Hematopoietic multipotent progenitor cell (in vitro differentiated cells): ENCODE measurements at regions not wholly inside any gene's neighbourhood (a gene's known extent, or its start where the extent isn't known, plus 50 kb on each side); places are given as distances from the start of the nearest gene placed in this dataset.
"Not testable (repeated sequence)": the region's sequence is repeated elsewhere in the genome, so short reads cannot be mapped to it uniquely, and the experiment has no call there.

Experiments
- DNase-seq, 3 donors: peaks; one replicate each; pipeline ENCODE4 v3.0.0-alpha.2; 2011 to 2015; ENCODE audit warnings: low read depth in 2 of 3, low spot score in 2 of 3

GRCh38 chr2:53498210-53498609 lies 269.4 kb upstream of the CHAC2 start:
- DNase-seq, result no peak

- DNase-seq, result no peak
Measured at GRCh38 chr2:53497020-53497419, 270.6 kb upstream of the CHAC2 start.

- DNase-seq, result no peak
Measured at GRCh38 chr2:53493210-53493609, 274.4 kb upstream of the CHAC2 start.

GRCh38 chr2:53490659-53491058 lies 276.9 kb upstream of the CHAC2 start:
- no peak for DNase-seq

GRCh38 chr2:53486185-53486899 lies 281.3 kb upstream of the CHAC2 start:
- not testable (repeated sequence) for DNase-seq

GRCh38 chr2:53485021-53485728 lies 282.4 kb upstream of the CHAC2 start:
- DNase-seq, result no peak

- DNase-seq, result no peak
Measured at GRCh38 chr2:53484531-53484930, 283.1 kb upstream of the CHAC2 start.

- no peak for DNase-seq
Measured at GRCh38 chr2:53477517-53477916, 290.1 kb upstream of the CHAC2 start.

- DNase-seq, result no peak
Measured at GRCh38 chr2:53476834-53477233, 290.8 kb upstream of the CHAC2 start.

- no peak for DNase-seq
Measured at GRCh38 chr2:53475766-53476165, 291.8 kb upstream of the CHAC2 start.

- DNase-seq, result no peak
Measured at GRCh38 chr2:53475321-53475720, 292.3 kb upstream of the CHAC2 start.

GRCh38 chr2:53474914-53475313 lies 292.7 kb upstream of the CHAC2 start:
- DNase-seq, result no peak

GRCh38 chr2:53473775-53474311 lies 293.8 kb upstream of the CHAC2 start:
- no peak for DNase-seq

GRCh38 chr2:53473236-53473635 lies 294.4 kb upstream of the CHAC2 start:
- no peak for DNase-seq

GRCh38 chr2:53467467-53468180 lies 300.0 kb upstream of the CHAC2 start:
- no peak for DNase-seq

- no peak for DNase-seq
Measured at GRCh38 chr2:53463806-53464726, 303.5 kb upstream of the CHAC2 start.

- no peak for DNase-seq
Measured at GRCh38 chr2:53460937-53461336, 306.7 kb upstream of the CHAC2 start.

GRCh38 chr2:53460347-53460746 lies 307.3 kb upstream of the CHAC2 start:
- DNase-seq, result no peak

GRCh38 chr2:53455094-53455493 lies 312.5 kb upstream of the CHAC2 start:
- no peak for DNase-seq

- DNase-seq, result no peak
Measured at GRCh38 chr2:53452957-53453748, 314.5 kb upstream of the CHAC2 start.
